ENCODE measurements at regions not wholly inside any gene's neighbourhood (a gene's known extent, or its start where the extent isn't known, plus 50 kb on each side); places are given as distances from the start of the nearest gene placed in this dataset.

GRCh38 chr16:27649021-27649420, 99.1 kb downstream of the KATNIP start:
- H3K4me2 ChIP-seq (ENCODE audit: low read depth, low read length): no peak overlapping the region
- in situ Hi-C loops (cut with HindIII; ENCODE audit: extremely low pct_ligation_motif_present, low pct_unique_long_range_greater_than_20kb): no loop called here
- ChIA-PET CTCF (ENCODE audit: low intra/inter-chr PET ratio, low total read pairs) (no interaction called here), POLR2A (no interaction called here)
- ATAC-seq (no peak), DNase-seq (ENCODE audit: low spot score) (no peak), FAIRE-seq (no peak)
- no peaks in the 10 kb centered on the region for H3K4me1 ChIP-seq (ENCODE audit: insufficient read depth, low read length)
- H3K27me3 ChIP-seq (ENCODE audit: control insufficient read depth in 1 of 2, insufficient read depth in 2 of 2, low read length in 2 of 2): no peaks in the 10 kb centered on the region
- H3K27ac ChIP-seq (ENCODE audit: extremely low read length, insufficient read depth, low read length): no peak overlapping the region
- H3K79me2 ChIP-seq (ENCODE audit: insufficient read depth, low read length): no peaks in the 10 kb centered on the region
- H2AFZ ChIP-seq (ENCODE audit: low read length): no peak overlapping the region
- 0 out of 5 replicates have a peak, but pooled peaks cover 0 to 4% of the 10 kb centered on the region in 2 experiments for H3K36me3 ChIP-seq (replicated peaks in 1 of 2; ENCODE audit: control insufficient read depth in 1 of 2, insufficient read depth in 2 of 2, low read length in 2 of 2)
- H3K4me3 ChIP-seq (replicated peaks in 1 of 3; ENCODE audit: insufficient read depth in 1 of 3, low read depth in 2 of 3, low read length in 3 of 3): no peak overlapping the region
- H3K9me3 ChIP-seq (ENCODE audit: low read length): no peaks in the 10 kb centered on the region
- H3K9ac ChIP-seq (ENCODE audit: insufficient read depth, low read depth, low read length): no peak overlapping the region
- no peak for TF ChIP-seq FOXO4 (CRISPR knock-in tag; conservative IDR thresholded peaks at IDR 0.05)
- TF ChIP-seq RAD21 (CRISPR knock-in tag; IDR thresholded peaks at IDR 0.05): no peak
- TF ChIP-seq ZNF441 (CRISPR knock-in tag; IDR thresholded peaks at IDR 0.05; ENCODE audit: borderline replicate concordance): no peak
- no peak for TF ChIP-seq ZNF329 (CRISPR knock-in tag; IDR thresholded peaks at IDR 0.05; ENCODE audit: low read depth)
- no peak for TF ChIP-seq HOXA3 (CRISPR knock-in tag; IDR thresholded peaks at IDR 0.05)
- TF ChIP-seq DMAP1 (CRISPR knock-in tag; IDR thresholded peaks at IDR 0.05): no peak
- no peak for TF ChIP-seq CHD2 (IDR thresholded peaks at IDR 0.05; ENCODE audit: low read depth, low read length)
- no peak for TF ChIP-seq KDM5A (IDR thresholded peaks at IDR 0.05; ENCODE audit: borderline replicate concordance, low read length)
- no peak for TF ChIP-seq ZNF644 (CRISPR knock-in tag; IDR thresholded peaks at IDR 0.05; ENCODE audit: low read depth)
- TF ChIP-seq PHF21A (CRISPR knock-in tag; IDR thresholded peaks at IDR 0.05): no peak
- TF ChIP-seq HNRNPUL1 (IDR thresholded peaks at IDR 0.05; ENCODE audit: low read depth, low read length): no peak
- TF ChIP-seq ZNF30 (CRISPR knock-in tag; IDR thresholded peaks at IDR 0.05): no peak
- no peak for TF ChIP-seq NRL (CRISPR knock-in tag; IDR thresholded peaks at IDR 0.05; ENCODE audit: borderline replicate concordance)
- H4K20me1 ChIP-seq (ENCODE audit: insufficient read depth, low read length): no peaks in the 10 kb centered on the region
- BruUV-seq (replicated peaks): no TSS peak
- 96% methylated on average over 7 of the region's 7 CpGs for WGBS (ENCODE audit: low lambda C conversion rate)
- intact Hi-C loops (cut with micrococcal nuclease; ENCODE audit: unreplicated experiment): no loop called here

Measured in HepG2 (cell line).